ENCODE measurements at regions not wholly inside any gene's neighbourhood (a gene's known extent, or its start where the extent isn't known, plus 50 kb on each side); places are given as distances from the start of the nearest gene placed in this dataset.

- Mint-ChIP-seq H3K27ac (no peak overlapping the region), H3K9me3 (ENCODE audit: insufficient read depth) (no peaks in the 10 kb centered on the region), H3K27me3 (peaks cover 14% of the 10 kb centered on the region), H3K4me1 (peaks cover 19% of the 10 kb centered on the region), H3K4me3 (no peak overlapping the region)
- Histone ChIP-seq H3K9me3 (ENCODE audit: control extremely low read depth in 1 of 3, control insufficient read depth in 2 of 3, insufficient read depth in 1 of 3, low read length in 2 of 3) (peaks cover 0 to under 1% (median 0%) of the 10 kb centered on the region in 3 donors), H2AFZ (ENCODE audit: insufficient read depth, low read depth, low read length, poor library complexity, severe bottlenecking) (no peak overlapping the region), H3K4me3 (ENCODE audit: control extremely low read depth in 1 of 5, extremely low read depth in 1 of 5, insufficient read depth in 1 of 5, low read depth in 2 of 5, low read length in 4 of 5) (no peak overlapping the region), H4K20me1 (ENCODE audit: control insufficient read depth, insufficient read depth, low read length, poor library complexity, severe bottlenecking) (no peaks in the 10 kb centered on the region), H3K4me2 (replicated peaks; ENCODE audit: low read depth, low read length, poor library complexity, severe bottlenecking) (no peak overlapping the region), H3K27ac (ENCODE audit: low read length in 2 of 2) (no peak overlapping the region), H3K9ac (ENCODE audit: low read length) (no peak overlapping the region), H3K36me3 (replicated peaks in 1 of 2; ENCODE audit: control extremely low read depth in 1 of 2, control insufficient read depth in 1 of 2, extremely low read depth in 1 of 2, insufficient read depth in 2 of 2, low read length in 1 of 2) (no peaks in the 10 kb centered on the region), H3K27me3 (replicated peaks in 1 of 4; ENCODE audit: control extremely low read depth in 1 of 4, control insufficient read depth in 3 of 4, insufficient read depth in 4 of 4, low read length in 3 of 4) (no peaks in the 10 kb centered on the region), H3K79me2 (ENCODE audit: control insufficient read depth, insufficient read depth, low read length) (no peaks in the 10 kb centered on the region), H3K4me1 (ENCODE audit: control insufficient read depth in 2 of 2, insufficient read depth in 2 of 2, low read length in 2 of 2) (peaks cover 7 to 15% of the 10 kb centered on the region in 2 donors)
- ATAC-seq (ENCODE audit: low read depth) (no peak), DNase-seq (no peak)
- TF ChIP-seq EZH2 (IDR thresholded peaks at IDR 0.05; ENCODE audit: borderline replicate concordance, insufficient read depth, low read depth, low read length, poor library complexity, severe bottlenecking) (no peak), CTCF (IDR thresholded peaks at IDR 0.05) (no peak)
- POLR2A ChIA-PET, result no interaction called here
- CTCF ChIA-PET, result no interaction called here
- WGBS (ENCODE audit: insufficient coverage), result 74% methylated on average over 3 of the region's 6 CpGs
- intact Hi-C loops (cut with micrococcal nuclease), result no loop called here
Measured at GRCh38 chr5:142405814-142406395, 81.1 kb upstream of the SPRY4 start.

GRCh38 chr5:142405023-142405422 lies 80.2 kb upstream of the SPRY4 start:
- CTCF ChIA-PET, result no interaction called here
- Histone ChIP-seq H3K4me3 (ENCODE audit: control extremely low read depth in 1 of 5, extremely low read depth in 1 of 5, insufficient read depth in 1 of 5, low read depth in 2 of 5, low read length in 4 of 5) (no peak overlapping the region), H3K9ac (ENCODE audit: low read length) (no peak overlapping the region), H3K27me3 (replicated peaks in 1 of 4; ENCODE audit: control extremely low read depth in 1 of 4, control insufficient read depth in 3 of 4, insufficient read depth in 4 of 4, low read length in 3 of 4) (no peaks in the 10 kb centered on the region), H3K4me2 (replicated peaks; ENCODE audit: low read depth, low read length, poor library complexity, severe bottlenecking) (no peak overlapping the region), H4K20me1 (ENCODE audit: control insufficient read depth, insufficient read depth, low read length, poor library complexity, severe bottlenecking) (no peaks in the 10 kb centered on the region), H3K4me1 (ENCODE audit: control insufficient read depth in 2 of 2, insufficient read depth in 2 of 2, low read length in 2 of 2) (peaks cover 7 to 15% of the 10 kb centered on the region in 2 donors), H3K36me3 (replicated peaks in 1 of 2; ENCODE audit: control extremely low read depth in 1 of 2, control insufficient read depth in 1 of 2, extremely low read depth in 1 of 2, insufficient read depth in 2 of 2, low read length in 1 of 2) (no peaks in the 10 kb centered on the region), H3K79me2 (ENCODE audit: control insufficient read depth, insufficient read depth, low read length) (no peaks in the 10 kb centered on the region), H3K27ac (ENCODE audit: low read length in 2 of 2) (no peak overlapping the region), H2AFZ (ENCODE audit: insufficient read depth, low read depth, low read length, poor library complexity, severe bottlenecking) (no peak overlapping the region), H3K9me3 (ENCODE audit: control extremely low read depth in 1 of 3, control insufficient read depth in 2 of 3, insufficient read depth in 1 of 3, low read length in 2 of 3) (peaks cover 0 to 6% (median 0%) of the 10 kb centered on the region in 3 donors)
- no peak overlapping the region for H3K27ac Mint-ChIP-seq
- DNase-seq, result no peak
- no peak for ATAC-seq (ENCODE audit: low read depth)
- TF ChIP-seq EZH2 (IDR thresholded peaks at IDR 0.05; ENCODE audit: borderline replicate concordance, insufficient read depth, low read depth, low read length, poor library complexity, severe bottlenecking), result no peak
- no peak for TF ChIP-seq CTCF (IDR thresholded peaks at IDR 0.05)
- intact Hi-C loops (cut with micrococcal nuclease), result no loop called here
- peaks cover 23% of the 10 kb centered on the region for H3K4me1 Mint-ChIP-seq
- H3K4me3 Mint-ChIP-seq, result no peak overlapping the region
- POLR2A ChIA-PET, result no interaction called here
- H3K9me3 Mint-ChIP-seq (ENCODE audit: insufficient read depth), result no peaks in the 10 kb centered on the region
- 74% methylated on average over 3 of the region's 6 CpGs for WGBS (ENCODE audit: insufficient coverage)
- peaks cover 14% of the 10 kb centered on the region for H3K27me3 Mint-ChIP-seq
